ENCODE measurements at regions not wholly inside any gene's neighbourhood (a gene's known extent, or its start where the extent isn't known, plus 50 kb on each side); places are given as distances from the start of the nearest gene placed in this dataset.

DNA sequence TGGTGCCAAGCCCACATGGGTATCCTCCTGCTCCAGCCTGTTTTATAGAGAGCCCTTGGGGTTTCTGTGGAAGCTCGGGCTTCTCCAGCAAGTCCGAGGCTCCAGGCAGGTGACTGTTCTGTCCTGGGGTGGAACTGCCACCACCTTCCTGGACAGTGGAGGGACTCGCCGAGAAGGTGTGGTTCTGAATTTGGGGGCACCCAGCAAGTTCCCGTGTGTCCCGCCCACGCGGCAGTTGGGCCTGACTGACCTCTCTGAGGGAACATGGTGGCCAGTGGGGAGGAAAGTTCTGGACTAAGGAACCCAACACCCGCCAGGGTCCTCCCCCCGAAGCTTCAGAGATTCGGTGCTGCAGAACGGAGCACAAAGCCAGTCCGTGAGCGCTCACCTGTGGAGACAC lies 158.1 kb upstream of the C1orf174 start:
- H3K27ac ChIP-seq = no peak overlapping the region
- TF ChIP-seq, protein P1, sequence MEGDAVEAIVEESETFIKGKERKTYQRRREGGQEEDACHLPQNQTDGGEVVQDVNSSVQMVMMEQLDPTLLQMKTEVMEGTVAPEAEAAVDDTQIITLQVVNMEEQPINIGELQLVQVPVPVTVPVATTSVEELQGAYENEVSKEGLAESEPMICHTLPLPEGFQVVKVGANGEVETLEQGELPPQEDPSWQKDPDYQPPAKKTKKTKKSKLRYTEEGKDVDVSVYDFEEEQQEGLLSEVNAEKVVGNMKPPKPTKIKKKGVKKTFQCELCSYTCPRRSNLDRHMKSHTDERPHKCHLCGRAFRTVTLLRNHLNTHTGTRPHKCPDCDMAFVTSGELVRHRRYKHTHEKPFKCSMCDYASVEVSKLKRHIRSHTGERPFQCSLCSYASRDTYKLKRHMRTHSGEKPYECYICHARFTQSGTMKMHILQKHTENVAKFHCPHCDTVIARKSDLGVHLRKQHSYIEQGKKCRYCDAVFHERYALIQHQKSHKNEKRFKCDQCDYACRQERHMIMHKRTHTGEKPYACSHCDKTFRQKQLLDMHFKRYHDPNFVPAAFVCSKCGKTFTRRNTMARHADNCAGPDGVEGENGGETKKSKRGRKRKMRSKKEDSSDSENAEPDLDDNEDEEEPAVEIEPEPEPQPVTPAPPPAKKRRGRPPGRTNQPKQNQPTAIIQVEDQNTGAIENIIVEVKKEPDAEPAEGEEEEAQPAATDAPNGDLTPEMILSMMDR (IDR thresholded peaks at IDR 0.05) = no peak
- H3K36me3 ChIP-seq = no peaks in the 10 kb centered on the region
- H3K27me3 ChIP-seq = no peaks in the 10 kb centered on the region
- H3K4me3 ChIP-seq (ENCODE audit: low read depth in 1 of 2, low read length in 1 of 2) = no peak overlapping the region
- no peaks in the 10 kb centered on the region for H3K9me3 ChIP-seq
- no peaks in the 10 kb centered on the region for H3K4me1 ChIP-seq (ENCODE audit: control insufficient read depth in 1 of 2, insufficient read depth in 1 of 2, low read depth in 1 of 2, low read length in 1 of 2)

DNA sequence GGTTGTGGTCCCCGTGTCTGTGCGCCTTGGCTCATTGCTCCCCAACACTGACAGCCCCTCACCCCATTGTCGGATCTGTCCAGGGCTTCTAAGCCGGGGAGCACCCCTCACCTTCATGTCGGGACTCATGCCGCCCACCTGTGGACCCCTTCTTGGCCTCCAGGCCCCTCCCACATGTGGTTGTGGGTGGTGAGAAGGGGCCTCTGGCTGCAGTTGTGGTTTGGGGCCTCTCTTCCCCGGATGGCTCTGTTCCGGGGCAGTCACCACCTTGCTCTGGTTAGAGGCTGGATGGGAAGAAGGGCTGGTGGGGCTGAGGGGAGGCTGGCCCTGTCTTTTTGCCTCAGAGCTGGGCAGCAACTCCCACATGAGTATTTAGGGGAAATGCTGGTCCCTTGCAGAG lies 158.6 kb upstream of the C1orf174 start:
- Histone ChIP-seq H3K27ac (no peak overlapping the region), H3K4me3 (ENCODE audit: low read depth in 1 of 2, low read length in 1 of 2) (no peak overlapping the region), H3K27me3 (no peaks in the 10 kb centered on the region), H3K36me3 (no peaks in the 10 kb centered on the region), H3K9me3 (no peaks in the 10 kb centered on the region), H3K4me1 (ENCODE audit: control insufficient read depth in 1 of 2, insufficient read depth in 1 of 2, low read depth in 1 of 2, low read length in 1 of 2) (no peaks in the 10 kb centered on the region)
- TF ChIP-seq, protein P1 (IDR thresholded peaks at IDR 0.05) = no peak

DNA sequence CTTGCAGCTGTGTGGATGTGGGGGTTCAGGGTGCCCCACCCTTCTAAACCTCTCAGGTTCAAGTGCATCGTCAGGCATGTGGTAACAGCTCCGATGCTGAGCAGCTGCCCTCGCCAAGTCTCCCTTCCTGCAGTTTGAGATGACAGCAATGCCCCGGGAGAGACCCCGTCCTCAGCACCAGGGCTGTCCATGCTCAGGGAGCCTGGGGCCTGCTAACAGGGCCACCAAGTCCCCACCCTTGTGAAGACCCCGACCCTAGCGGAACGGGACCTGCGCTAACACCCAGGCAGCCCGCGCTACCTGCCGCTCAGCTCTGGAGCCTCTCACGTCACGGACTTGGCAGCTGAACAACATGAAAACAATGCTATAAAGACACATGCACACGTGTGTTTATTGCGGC lies 159.2 kb upstream of the C1orf174 start:
- H3K36me3 ChIP-seq = no peaks in the 10 kb centered on the region
- no peak overlapping the region for H3K4me3 ChIP-seq (ENCODE audit: low read depth in 1 of 2, low read length in 1 of 2)
- H3K4me1 ChIP-seq (ENCODE audit: control insufficient read depth in 1 of 2, insufficient read depth in 1 of 2, low read depth in 1 of 2, low read length in 1 of 2) = no peaks in the 10 kb centered on the region
- H3K9me3 ChIP-seq = no peaks in the 10 kb centered on the region
- no peaks in the 10 kb centered on the region for H3K27me3 ChIP-seq
- no peak overlapping the region for H3K27ac ChIP-seq
- TF ChIP-seq, protein P1 (IDR thresholded peaks at IDR 0.05) = no peak

DNA sequence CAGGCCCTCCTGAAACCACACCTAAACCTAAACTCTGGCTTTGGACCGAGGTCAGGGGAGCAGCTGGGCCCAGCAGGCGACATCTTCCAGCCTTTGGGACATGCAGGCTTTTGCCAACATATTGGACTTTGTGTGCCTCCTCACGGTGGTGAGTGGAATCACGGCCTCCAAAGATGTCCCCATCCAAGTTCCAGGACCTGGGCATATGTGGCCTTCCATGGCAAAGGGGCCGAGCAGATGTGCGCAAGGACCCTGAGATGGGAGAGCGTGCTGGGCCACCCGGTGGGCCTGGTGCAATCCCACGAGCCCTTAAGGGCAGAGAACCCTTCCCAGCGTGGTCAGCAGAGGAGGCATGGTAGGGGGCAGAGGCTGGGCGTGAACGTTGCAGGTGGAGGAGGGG lies 160.8 kb upstream of the C1orf174 start:
- no peaks in the 10 kb centered on the region for H3K27me3 ChIP-seq
- no peaks in the 10 kb centered on the region for H3K9me3 ChIP-seq
- no peaks in the 10 kb centered on the region for H3K4me1 ChIP-seq (ENCODE audit: control insufficient read depth in 1 of 2, insufficient read depth in 1 of 2, low read depth in 1 of 2, low read length in 1 of 2)
- H3K27ac ChIP-seq = no peak overlapping the region
- TF ChIP-seq, protein P1 (IDR thresholded peaks at IDR 0.05) = no peak
- no peaks in the 10 kb centered on the region for H3K36me3 ChIP-seq
- no peak overlapping the region for H3K4me3 ChIP-seq (ENCODE audit: low read depth in 1 of 2, low read length in 1 of 2)

DNA sequence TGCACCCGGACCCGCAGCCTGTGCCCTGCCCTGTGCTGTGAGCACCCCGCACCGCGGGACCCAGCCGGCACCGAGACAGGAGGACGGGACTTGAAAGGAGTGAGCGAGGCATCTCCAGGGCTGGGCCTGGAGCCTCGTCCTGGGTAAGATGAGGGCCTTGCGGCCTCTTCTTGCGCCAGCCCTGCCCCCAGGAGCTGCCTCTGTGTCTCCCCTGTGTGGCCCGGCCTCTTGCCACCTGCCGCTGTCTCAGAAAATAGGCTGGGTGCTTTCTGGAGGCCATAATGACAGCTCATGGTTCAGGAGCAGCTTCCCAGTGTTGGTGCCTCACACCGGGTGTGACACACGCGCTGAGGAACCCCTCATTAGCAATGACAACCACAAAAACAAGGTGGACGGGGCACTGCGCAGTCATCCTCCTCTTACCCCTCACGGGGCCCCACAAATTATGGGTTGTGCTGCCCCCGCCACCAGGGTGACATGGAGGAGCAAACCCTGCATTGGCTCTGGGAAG lies 161.5 kb upstream of the C1orf174 start:
- Histone ChIP-seq H3K4me1 (ENCODE audit: control insufficient read depth in 1 of 2, insufficient read depth in 1 of 2, low read depth in 1 of 2, low read length in 1 of 2) (no peaks in the 10 kb centered on the region), H3K4me3 (ENCODE audit: low read depth in 1 of 2, low read length in 1 of 2) (no peak overlapping the region), H3K9me3 (no peaks in the 10 kb centered on the region), H3K36me3 (no peaks in the 10 kb centered on the region), H3K27ac (no peak overlapping the region), H3K27me3 (no peaks in the 10 kb centered on the region)
- TF ChIP-seq, protein P1 (IDR thresholded peaks at IDR 0.05) = no peak

DNA sequence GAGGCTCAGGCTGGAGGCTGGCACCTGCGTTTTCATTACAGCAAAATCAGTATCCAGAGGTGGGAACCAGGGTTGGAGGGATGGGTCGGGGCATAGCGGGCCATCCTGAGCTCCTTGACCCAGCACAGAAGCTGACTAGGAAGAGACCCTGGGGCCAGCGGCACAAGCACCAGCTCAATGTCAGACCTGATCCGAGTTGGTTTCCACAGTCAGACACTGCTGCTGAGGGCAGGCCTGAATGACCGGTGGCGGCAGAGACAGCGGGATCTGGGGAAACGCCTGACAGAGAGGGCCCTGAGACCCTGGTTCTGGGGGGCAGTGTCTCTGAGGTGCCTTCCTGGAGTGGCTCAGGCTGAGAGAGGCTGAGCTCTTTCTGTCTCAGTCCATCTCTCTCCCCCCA lies 162.0 kb upstream of the C1orf174 start:
- H3K27me3 ChIP-seq = no peaks in the 10 kb centered on the region
- H3K4me1 ChIP-seq (ENCODE audit: control insufficient read depth in 1 of 2, insufficient read depth in 1 of 2, low read depth in 1 of 2, low read length in 1 of 2) = no peaks in the 10 kb centered on the region
- H3K36me3 ChIP-seq = no peaks in the 10 kb centered on the region
- H3K27ac ChIP-seq = no peak overlapping the region
- TF ChIP-seq, protein P1 (IDR thresholded peaks at IDR 0.05) = no peak
- no peak overlapping the region for H3K4me3 ChIP-seq (ENCODE audit: low read depth in 1 of 2, low read length in 1 of 2)
- no peaks in the 10 kb centered on the region for H3K9me3 ChIP-seq

Data from neutrophil (primary cell).